ENCODE measurements at regions not wholly inside any gene's neighbourhood (a gene's known extent, or its start where the extent isn't known, plus 50 kb on each side); places are given as distances from the start of the nearest gene placed in this dataset.

- H3K9me3 ChIP-seq (ENCODE audit: control insufficient read depth, insufficient read depth, low read length) = no peaks in the 10 kb centered on the region
- H3K36me3 ChIP-seq (ENCODE audit: control insufficient read depth, insufficient read depth, low read length) = no peaks in the 10 kb centered on the region
- H3K4me1 ChIP-seq (ENCODE audit: control insufficient read depth, insufficient read depth, low read length) = peaks cover 27% of the 10 kb centered on the region
- H3K27ac ChIP-seq (ENCODE audit: low read depth, low read length) = no peak overlapping the region
- peak in 2 of 6 donors; percentile 50 to 69 for DNase-seq (ENCODE audit: low read depth in 4 of 6, low spot score in 6 of 6)
- WGBS (ENCODE audit: insufficient coverage) = 35% methylated on average over 17 of the region's 18 CpGs
- H3K27me3 ChIP-seq (ENCODE audit: control insufficient read depth, insufficient read depth, low read length) = peaks cover 3% of the 10 kb centered on the region
- no peak overlapping the region for H3K4me3 ChIP-seq (ENCODE audit: low read depth, low read length)
Observed at GRCh38 chr22:27270818-27271510, 530.6 kb downstream of the MN1 start.

- WGBS (ENCODE audit: insufficient coverage) = 21% methylated on average over 3 of the region's 8 CpGs
- Histone ChIP-seq H3K27me3 (ENCODE audit: control insufficient read depth, insufficient read depth, low read length) (peaks cover 3% of the 10 kb centered on the region), H3K9me3 (ENCODE audit: control insufficient read depth, insufficient read depth, low read length) (no peaks in the 10 kb centered on the region), H3K36me3 (ENCODE audit: control insufficient read depth, insufficient read depth, low read length) (no peaks in the 10 kb centered on the region), H3K4me1 (ENCODE audit: control insufficient read depth, insufficient read depth, low read length) (peaks cover 27% of the 10 kb centered on the region), H3K27ac (ENCODE audit: low read depth, low read length) (peak overlapping the region; percentile 42), H3K4me3 (ENCODE audit: low read depth, low read length) (no peak overlapping the region)
- DNase-seq (ENCODE audit: low read depth in 4 of 6, low spot score in 6 of 6) = peak in 4 of 6 donors; percentile 42 to 96 (median 71)
Observed at GRCh38 chr22:27273436-27273835, 528.1 kb downstream of the MN1 start.

GRCh38 chr22:27273853-27274252 is 527.7 kb downstream of the MN1 start:
- no peaks in the 10 kb centered on the region for H3K9me3 ChIP-seq (ENCODE audit: control insufficient read depth, insufficient read depth, low read length)
- no peak overlapping the region for H3K4me3 ChIP-seq (ENCODE audit: low read depth, low read length)
- peak overlapping the region; percentile 25 for H3K27ac ChIP-seq (ENCODE audit: low read depth, low read length)

GRCh38 chr22:27274770-27275449 is 526.6 kb downstream of the MN1 start:
- H3K4me1 ChIP-seq (ENCODE audit: control insufficient read depth, insufficient read depth, low read length) = peaks cover 27% of the 10 kb centered on the region
- no peaks in the 10 kb centered on the region for H3K9me3 ChIP-seq (ENCODE audit: control insufficient read depth, insufficient read depth, low read length)
- no peak overlapping the region for H3K4me3 ChIP-seq (ENCODE audit: low read depth, low read length)
- H3K36me3 ChIP-seq (ENCODE audit: control insufficient read depth, insufficient read depth, low read length) = no peaks in the 10 kb centered on the region
- peak in 1 of 6 donors; percentile 23 for DNase-seq (ENCODE audit: low read depth in 4 of 6, low spot score in 6 of 6)
- 51% methylated on average over 3 of the region's 4 CpGs for WGBS (ENCODE audit: insufficient coverage)
- H3K27ac ChIP-seq (ENCODE audit: low read depth, low read length) = no peak overlapping the region
- H3K27me3 ChIP-seq (ENCODE audit: control insufficient read depth, insufficient read depth, low read length) = peaks cover 3% of the 10 kb centered on the region

More at GRCh38 chr22:27273853-27274252, 527.7 kb downstream of the MN1 start:
- peaks cover 3% of the 10 kb centered on the region for H3K27me3 ChIP-seq (ENCODE audit: control insufficient read depth, insufficient read depth, low read length)
- DNase-seq (ENCODE audit: low read depth in 4 of 6, low spot score in 6 of 6) = peak in 2 of 6 donors; percentile 81 to 83
- WGBS (ENCODE audit: insufficient coverage) = 29% methylated on average over 3 of the region's 10 CpGs
- H3K4me1 ChIP-seq (ENCODE audit: control insufficient read depth, insufficient read depth, low read length) = peaks cover 27% of the 10 kb centered on the region
- H3K36me3 ChIP-seq (ENCODE audit: control insufficient read depth, insufficient read depth, low read length) = no peaks in the 10 kb centered on the region

GRCh38 chr22:27278946-27279345 is 522.6 kb downstream of the MN1 start:
- Histone ChIP-seq H3K27me3 (ENCODE audit: control insufficient read depth, insufficient read depth, low read length) (peaks cover 3% of the 10 kb centered on the region), H3K4me1 (ENCODE audit: control insufficient read depth, insufficient read depth, low read length) (peaks cover 8% of the 10 kb centered on the region), H3K4me3 (ENCODE audit: low read depth, low read length) (no peak overlapping the region), H3K27ac (ENCODE audit: low read depth, low read length) (no peak overlapping the region), H3K9me3 (ENCODE audit: control insufficient read depth, insufficient read depth, low read length) (no peaks in the 10 kb centered on the region), H3K36me3 (ENCODE audit: control insufficient read depth, insufficient read depth, low read length) (no peaks in the 10 kb centered on the region)
- DNase-seq (ENCODE audit: low read depth in 4 of 6, low spot score in 6 of 6) = peak in 1 of 6 donors; percentile 74
- 44% methylated on average over 1 of the region's 2 CpGs for WGBS (ENCODE audit: insufficient coverage)

GRCh38 chr22:27283240-27283639 is 518.3 kb downstream of the MN1 start:
- H3K27ac ChIP-seq (ENCODE audit: low read depth, low read length) = no peak overlapping the region

GRCh38 chr22:27283714-27284113 is 517.8 kb downstream of the MN1 start:
- WGBS (ENCODE audit: insufficient coverage) = 82% methylated on average over 2 of the region's 6 CpGs
- Histone ChIP-seq H3K27ac (ENCODE audit: low read depth, low read length) (no peak overlapping the region), H3K9me3 (ENCODE audit: control insufficient read depth, insufficient read depth, low read length) (no peaks in the 10 kb centered on the region), H3K4me1 (ENCODE audit: control insufficient read depth, insufficient read depth, low read length) (peaks cover 7% of the 10 kb centered on the region), H3K27me3 (ENCODE audit: control insufficient read depth, insufficient read depth, low read length) (peaks cover 5% of the 10 kb centered on the region), H3K36me3 (ENCODE audit: control insufficient read depth, insufficient read depth, low read length) (no peaks in the 10 kb centered on the region), H3K4me3 (ENCODE audit: low read depth, low read length) (no peak overlapping the region)
- no peak for DNase-seq (ENCODE audit: low read depth in 4 of 6, low spot score in 6 of 6)

More at GRCh38 chr22:27283240-27283639, 518.3 kb downstream of the MN1 start:
- DNase-seq (ENCODE audit: low read depth in 4 of 6, low spot score in 6 of 6) = no peak
- Histone ChIP-seq H3K36me3 (ENCODE audit: control insufficient read depth, insufficient read depth, low read length) (no peaks in the 10 kb centered on the region), H3K9me3 (ENCODE audit: control insufficient read depth, insufficient read depth, low read length) (no peaks in the 10 kb centered on the region), H3K4me3 (ENCODE audit: low read depth, low read length) (no peak overlapping the region), H3K4me1 (ENCODE audit: control insufficient read depth, insufficient read depth, low read length) (peaks cover 5% of the 10 kb centered on the region), H3K27me3 (ENCODE audit: control insufficient read depth, insufficient read depth, low read length) (peaks cover 4% of the 10 kb centered on the region)
- WGBS (ENCODE audit: insufficient coverage) = 94% methylated on average over 2 of the region's 5 CpGs

GRCh38 chr22:27284324-27284723 is 517.2 kb downstream of the MN1 start:
- Histone ChIP-seq H3K9me3 (ENCODE audit: control insufficient read depth, insufficient read depth, low read length) (no peaks in the 10 kb centered on the region), H3K4me1 (ENCODE audit: control insufficient read depth, insufficient read depth, low read length) (peaks cover 7% of the 10 kb centered on the region), H3K4me3 (ENCODE audit: low read depth, low read length) (no peak overlapping the region), H3K27me3 (ENCODE audit: control insufficient read depth, insufficient read depth, low read length) (peaks cover 5% of the 10 kb centered on the region), H3K27ac (ENCODE audit: low read depth, low read length) (no peak overlapping the region), H3K36me3 (ENCODE audit: control insufficient read depth, insufficient read depth, low read length) (no peaks in the 10 kb centered on the region)
- DNase-seq (ENCODE audit: low read depth in 4 of 6, low spot score in 6 of 6) = peak in 2 of 6 donors; percentile 71 to 81
- 39% methylated on average over 6 of the region's 7 CpGs for WGBS (ENCODE audit: insufficient coverage)

- no peak overlapping the region for H3K4me3 ChIP-seq (ENCODE audit: low read depth, low read length)
- no peaks in the 10 kb centered on the region for H3K36me3 ChIP-seq (ENCODE audit: control insufficient read depth, insufficient read depth, low read length)
- H3K27me3 ChIP-seq (ENCODE audit: control insufficient read depth, insufficient read depth, low read length) = peaks cover 5% of the 10 kb centered on the region
- no peaks in the 10 kb centered on the region for H3K9me3 ChIP-seq (ENCODE audit: control insufficient read depth, insufficient read depth, low read length)
- no CpG with 5 or more reads among the region's 5 CpGs for WGBS (ENCODE audit: insufficient coverage)
- DNase-seq (ENCODE audit: low read depth in 4 of 6, low spot score in 6 of 6) = no peak
- no peak overlapping the region for H3K27ac ChIP-seq (ENCODE audit: low read depth, low read length)
- peaks cover 7% of the 10 kb centered on the region for H3K4me1 ChIP-seq (ENCODE audit: control insufficient read depth, insufficient read depth, low read length)
Observed at GRCh38 chr22:27286711-27287110, 514.8 kb downstream of the MN1 start.

Data from spinal cord (tissue), 9 donors.